HG03571 (cell line): ENCODE measurements at regions not wholly inside any gene's neighbourhood (a gene's known extent, or its start where the extent isn't known, plus 50 kb on each side); places are given as distances from the start of the nearest gene placed in this dataset.

ENCODE experiments used
- ATAC-seq: cut with Tn5 transposase; IDR thresholded peaks from one replicate; pipeline ENCODE4 v1.9.1; 2021; ENCODE audit not compliant: unreplicated experiment

GRCh38 chr1:29896791-29897714, 660.7 kb downstream of the PTPRU start:
- ATAC-seq, result no peak

GRCh38 chr1:29896300-29896699, 660.0 kb downstream of the PTPRU start:
- ATAC-seq, result no peak

- no peak for ATAC-seq
These were observed 658.9 kb downstream of the PTPRU start for GRCh38 chr1:29895201-29895600.

GRCh38 chr1:29894311-29894710, 658.0 kb downstream of the PTPRU start:
- ATAC-seq, result no peak

GRCh38 chr1:29893806-29894205, 657.5 kb downstream of the PTPRU start:
- ATAC-seq, result no peak

GRCh38 chr1:29893046-29893723, 656.9 kb downstream of the PTPRU start:
- ATAC-seq, result no peak

GRCh38 chr1:29892247-29892646, 655.9 kb downstream of the PTPRU start:
- no peak for ATAC-seq

- ATAC-seq, result no peak
These were observed 654.1 kb downstream of the PTPRU start for GRCh38 chr1:29890201-29890959.

GRCh38 chr1:29889776-29890175, 653.5 kb downstream of the PTPRU start:
- no peak for ATAC-seq

- ATAC-seq, result no peak
These were observed 648.4 kb downstream of the PTPRU start for GRCh38 chr1:29884740-29885139.

GRCh38 chr1:29883986-29884385, 647.7 kb downstream of the PTPRU start:
- no peak for ATAC-seq

- no peak for ATAC-seq
These were observed 647.1 kb downstream of the PTPRU start for GRCh38 chr1:29883411-29883832.

- no peak for ATAC-seq
These were observed 644.2 kb downstream of the PTPRU start for GRCh38 chr1:29880556-29880955.

- no peak for ATAC-seq
These were observed 642.9 kb downstream of the PTPRU start for GRCh38 chr1:29879217-29879616.

GRCh38 chr1:29878501-29878900, 642.2 kb downstream of the PTPRU start:
- ATAC-seq, result no peak

- ATAC-seq, result no peak
These were observed 640.6 kb downstream of the PTPRU start for GRCh38 chr1:29876902-29877301.

GRCh38 chr1:29876441-29876840, 640.1 kb downstream of the PTPRU start:
- ATAC-seq, result no peak

GRCh38 chr1:29875557-29876028, 639.3 kb downstream of the PTPRU start:
- ATAC-seq, result no peak

GRCh38 chr1:29870621-29871020, 634.3 kb downstream of the PTPRU start:
- ATAC-seq, result no peak

GRCh38 chr1:29869802-29870201, 633.5 kb downstream of the PTPRU start:
- ATAC-seq, result no peak

- no peak for ATAC-seq
These were observed 632.6 kb downstream of the PTPRU start for GRCh38 chr1:29868944-29869343.
